ENCODE measurements at regions not wholly inside any gene's neighbourhood (a gene's known extent, or its start where the extent isn't known, plus 50 kb on each side); places are given as distances from the start of the nearest gene placed in this dataset.

DNA sequence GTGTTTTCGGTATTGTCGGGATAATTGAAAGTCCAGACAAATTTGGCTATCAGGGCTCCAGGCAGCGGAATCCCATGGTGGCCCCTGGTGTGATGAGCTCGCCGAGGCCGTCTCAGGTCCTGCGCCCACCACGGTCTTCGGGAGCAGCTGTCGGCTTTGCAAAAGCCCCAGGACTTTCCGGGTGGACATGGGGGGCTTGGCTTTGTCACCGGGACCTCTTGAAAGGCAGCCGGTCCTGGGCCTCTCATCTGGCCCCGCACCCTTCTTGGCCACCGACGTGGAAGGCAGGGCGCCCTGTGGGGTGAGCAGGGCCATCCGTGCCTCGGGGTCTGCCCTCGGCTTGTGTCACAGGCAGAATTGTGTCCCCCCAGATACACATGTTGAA lies 87.1 kb upstream of the ACTRT2 start:
- DNase-seq (no peak), ATAC-seq (no peak)
- H3K4me3 Mint-ChIP-seq = no peak overlapping the region
- H3K9me3 ChIP-seq (ENCODE audit: control insufficient read depth, insufficient read depth, low read length) = no peaks in the 10 kb centered on the region
- no peak overlapping the region for H3K27ac ChIP-seq (ENCODE audit: low read length)
- TF ChIP-seq, protein P1, sequence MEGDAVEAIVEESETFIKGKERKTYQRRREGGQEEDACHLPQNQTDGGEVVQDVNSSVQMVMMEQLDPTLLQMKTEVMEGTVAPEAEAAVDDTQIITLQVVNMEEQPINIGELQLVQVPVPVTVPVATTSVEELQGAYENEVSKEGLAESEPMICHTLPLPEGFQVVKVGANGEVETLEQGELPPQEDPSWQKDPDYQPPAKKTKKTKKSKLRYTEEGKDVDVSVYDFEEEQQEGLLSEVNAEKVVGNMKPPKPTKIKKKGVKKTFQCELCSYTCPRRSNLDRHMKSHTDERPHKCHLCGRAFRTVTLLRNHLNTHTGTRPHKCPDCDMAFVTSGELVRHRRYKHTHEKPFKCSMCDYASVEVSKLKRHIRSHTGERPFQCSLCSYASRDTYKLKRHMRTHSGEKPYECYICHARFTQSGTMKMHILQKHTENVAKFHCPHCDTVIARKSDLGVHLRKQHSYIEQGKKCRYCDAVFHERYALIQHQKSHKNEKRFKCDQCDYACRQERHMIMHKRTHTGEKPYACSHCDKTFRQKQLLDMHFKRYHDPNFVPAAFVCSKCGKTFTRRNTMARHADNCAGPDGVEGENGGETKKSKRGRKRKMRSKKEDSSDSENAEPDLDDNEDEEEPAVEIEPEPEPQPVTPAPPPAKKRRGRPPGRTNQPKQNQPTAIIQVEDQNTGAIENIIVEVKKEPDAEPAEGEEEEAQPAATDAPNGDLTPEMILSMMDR (IDR thresholded peaks at IDR 0.05) = no peak
- no peaks in the 10 kb centered on the region for H3K9me3 Mint-ChIP-seq
- no peaks in the 10 kb centered on the region for H3K4me1 Mint-ChIP-seq
- no peaks in the 10 kb centered on the region for H3K36me3 ChIP-seq (ENCODE audit: control insufficient read depth, insufficient read depth, low read length)
- no peak overlapping the region for H3K27ac Mint-ChIP-seq
- H3K27me3 Mint-ChIP-seq (ENCODE audit: low read depth in 2 of 2) = no peaks in the 10 kb centered on the region
- WGBS (ENCODE audit: insufficient coverage) = 93% methylated on average over 20 of the region's 20 CpGs
- H3K36me3 Mint-ChIP-seq = no peaks in the 10 kb centered on the region
- H3K4me1 ChIP-seq (ENCODE audit: control insufficient read depth, insufficient read depth, low read length) = no peaks in the 10 kb centered on the region
- H3K27me3 ChIP-seq (ENCODE audit: control insufficient read depth, insufficient read depth, low read length) = no peaks in the 10 kb centered on the region
- intact Hi-C loops (cut with micrococcal nuclease) = no loop called here
- H3K4me3 ChIP-seq (ENCODE audit: low read length) = no peak overlapping the region

DNA sequence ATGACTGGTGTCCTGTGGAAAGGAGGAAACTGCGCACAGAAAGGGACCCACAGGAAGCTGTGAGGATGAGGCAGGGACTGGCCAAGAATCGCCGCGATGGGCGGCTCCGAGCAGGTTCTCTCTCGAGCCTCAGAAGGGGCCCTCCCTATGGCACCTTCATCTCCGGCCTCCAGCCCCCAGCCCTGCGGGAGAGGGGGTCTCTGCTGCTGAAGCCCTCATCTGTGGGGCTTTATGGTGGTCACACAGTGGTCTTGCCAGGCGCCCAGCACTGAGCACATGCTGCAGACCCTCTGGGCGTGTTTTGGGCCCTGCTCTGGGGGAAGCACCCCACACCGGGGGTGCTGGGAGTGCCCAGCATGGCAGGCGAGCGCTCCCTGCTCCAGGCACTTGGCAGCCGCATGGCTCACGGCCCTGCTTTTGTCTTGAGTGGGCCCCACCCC lies 86.6 kb upstream of the ACTRT2 start:
- H3K4me1 ChIP-seq (ENCODE audit: control insufficient read depth, insufficient read depth, low read length) = no peaks in the 10 kb centered on the region
- no peak overlapping the region for H3K4me3 ChIP-seq (ENCODE audit: low read length)
- Mint-ChIP-seq H3K27ac (no peak overlapping the region), H3K27me3 (ENCODE audit: low read depth in 2 of 2) (no peaks in the 10 kb centered on the region), H3K4me1 (no peaks in the 10 kb centered on the region), H3K9me3 (no peaks in the 10 kb centered on the region), H3K36me3 (no peaks in the 10 kb centered on the region), H3K4me3 (no peak overlapping the region)
- no peaks in the 10 kb centered on the region for H3K36me3 ChIP-seq (ENCODE audit: control insufficient read depth, insufficient read depth, low read length)
- WGBS (ENCODE audit: insufficient coverage) = 90% methylated on average over 16 of the region's 16 CpGs
- intact Hi-C loops (cut with micrococcal nuclease) = no loop called here
- ATAC-seq (no peak), DNase-seq (no peak)
- H3K27ac ChIP-seq (ENCODE audit: low read length) = no peak overlapping the region
- no peaks in the 10 kb centered on the region for H3K9me3 ChIP-seq (ENCODE audit: control insufficient read depth, insufficient read depth, low read length)
- no peaks in the 10 kb centered on the region for H3K27me3 ChIP-seq (ENCODE audit: control insufficient read depth, insufficient read depth, low read length)
- TF ChIP-seq, protein P1 (IDR thresholded peaks at IDR 0.05) = no peak

DNA sequence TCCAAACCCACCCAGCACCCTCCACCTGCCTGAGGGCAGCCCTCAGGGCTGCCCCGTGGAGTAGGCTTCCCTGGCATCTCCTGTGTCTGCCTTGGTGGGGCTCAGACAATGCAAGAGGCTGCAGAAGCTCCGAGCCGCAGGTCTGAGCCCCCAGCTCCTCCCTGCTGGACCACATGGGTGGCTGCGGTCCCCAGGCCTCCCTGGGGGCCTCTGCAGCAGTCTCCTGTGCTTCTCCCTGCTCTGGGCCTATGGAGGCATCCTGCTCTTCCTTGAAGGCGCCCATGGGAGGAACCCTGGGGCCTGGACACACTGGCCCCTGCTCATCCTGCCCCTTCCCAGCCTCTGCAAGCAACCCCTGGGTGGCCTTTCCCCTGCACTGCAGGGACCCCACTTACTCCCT lies 86.1 kb upstream of the ACTRT2 start:
- ATAC-seq = no peak
- H3K4me3 Mint-ChIP-seq = no peak overlapping the region
- TF ChIP-seq, protein P1 (IDR thresholded peaks at IDR 0.05) = no peak
- no peaks in the 10 kb centered on the region for H3K4me1 Mint-ChIP-seq
- DNase-seq = no peak
- H3K27me3 ChIP-seq (ENCODE audit: control insufficient read depth, insufficient read depth, low read length) = no peaks in the 10 kb centered on the region
- no peaks in the 10 kb centered on the region for H3K36me3 ChIP-seq (ENCODE audit: control insufficient read depth, insufficient read depth, low read length)
- no peaks in the 10 kb centered on the region for H3K9me3 ChIP-seq (ENCODE audit: control insufficient read depth, insufficient read depth, low read length)
- H3K27ac ChIP-seq (ENCODE audit: low read length) = no peak overlapping the region
- no peaks in the 10 kb centered on the region for H3K4me1 ChIP-seq (ENCODE audit: control insufficient read depth, insufficient read depth, low read length)
- no peak overlapping the region for H3K4me3 ChIP-seq (ENCODE audit: low read length)
- no peaks in the 10 kb centered on the region for H3K27me3 Mint-ChIP-seq (ENCODE audit: low read depth in 2 of 2)
- intact Hi-C loops (cut with micrococcal nuclease) = no loop called here
- H3K27ac Mint-ChIP-seq = no peak overlapping the region
- no peaks in the 10 kb centered on the region for H3K9me3 Mint-ChIP-seq
- WGBS (ENCODE audit: insufficient coverage) = 80% methylated on average over 5 of the region's 5 CpGs
- no peaks in the 10 kb centered on the region for H3K36me3 Mint-ChIP-seq

DNA sequence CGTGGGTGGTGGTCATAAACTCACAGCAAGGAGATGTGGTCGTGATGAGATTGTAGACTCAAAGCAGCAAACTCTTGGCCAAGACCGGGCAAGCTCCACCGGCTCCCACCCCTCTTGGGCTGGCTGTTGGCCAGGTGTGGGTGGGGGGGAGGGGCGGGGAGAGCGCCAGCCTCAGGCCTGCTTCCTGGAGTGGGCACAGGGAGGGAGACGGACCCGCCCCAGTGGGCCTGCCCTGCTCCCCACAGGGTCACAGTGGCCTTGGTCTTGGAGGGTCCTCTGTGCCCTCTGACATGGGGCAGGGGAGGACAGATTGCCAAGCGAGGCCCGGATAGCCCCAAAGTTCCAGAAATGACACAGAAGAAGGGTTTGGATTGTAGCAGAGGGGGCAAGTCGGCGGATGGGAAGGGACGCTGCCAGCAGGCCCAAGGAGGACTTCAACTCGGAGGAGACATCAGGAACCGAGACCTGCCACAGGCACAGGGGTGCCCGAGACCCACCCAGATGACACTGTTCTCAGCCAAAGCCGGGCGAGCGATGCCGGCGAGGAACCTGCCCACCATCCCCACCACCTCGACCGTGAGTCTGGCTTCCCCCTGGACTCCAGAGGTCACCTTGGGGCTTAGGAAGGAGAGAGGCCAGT lies 85.4 kb upstream of the ACTRT2 start:
- intact Hi-C loops (cut with micrococcal nuclease) = no loop called here
- Mint-ChIP-seq H3K4me1 (no peaks in the 10 kb centered on the region), H3K27me3 (ENCODE audit: low read depth in 2 of 2) (no peaks in the 10 kb centered on the region), H3K9me3 (no peaks in the 10 kb centered on the region), H3K27ac (no peak overlapping the region), H3K36me3 (no peaks in the 10 kb centered on the region), H3K4me3 (no peak overlapping the region)
- no peak for DNase-seq
- TF ChIP-seq, protein P1 (IDR thresholded peaks at IDR 0.05) = no peak
- H3K9me3 ChIP-seq (ENCODE audit: control insufficient read depth, insufficient read depth, low read length) = no peaks in the 10 kb centered on the region
- H3K27ac ChIP-seq (ENCODE audit: low read length) = no peak overlapping the region
- H3K36me3 ChIP-seq (ENCODE audit: control insufficient read depth, insufficient read depth, low read length) = no peaks in the 10 kb centered on the region
- H3K4me1 ChIP-seq (ENCODE audit: control insufficient read depth, insufficient read depth, low read length) = no peaks in the 10 kb centered on the region
- no peak for ATAC-seq
- 89% methylated on average over 23 of the region's 23 CpGs for WGBS (ENCODE audit: insufficient coverage)
- no peaks in the 10 kb centered on the region for H3K27me3 ChIP-seq (ENCODE audit: control insufficient read depth, insufficient read depth, low read length)
- no peak overlapping the region for H3K4me3 ChIP-seq (ENCODE audit: low read length)

All from natural killer cell (primary cell).